ENCODE measurements at regions not wholly inside any gene's neighbourhood (a gene's known extent, or its start where the extent isn't known, plus 50 kb on each side); places are given as distances from the start of the nearest gene placed in this dataset.

- TF ChIP-seq MYC (IDR thresholded peaks at IDR 0.05; ENCODE audit: low read depth, low read length), result no peak
- TF ChIP-seq CTCF (IDR thresholded peaks at IDR 0.05; ENCODE audit: low read depth, low read length), result no peak
- no peak for TF ChIP-seq MAX (IDR thresholded peaks at IDR 0.05; ENCODE audit: low read depth, low read length)
- no peak for TF ChIP-seq POLR2A (IDR thresholded peaks at IDR 0.05; ENCODE audit: extremely low read depth, insufficient read length)
- no peak for DNase-seq (ENCODE audit: low read depth)
- H3K4me3 ChIP-seq (ENCODE audit: low read depth, low read length), result no peak overlapping the region
Measured at GRCh38 chr13:40315416-40316064, 350.9 kb downstream of the FOXO1 start.

DNA sequence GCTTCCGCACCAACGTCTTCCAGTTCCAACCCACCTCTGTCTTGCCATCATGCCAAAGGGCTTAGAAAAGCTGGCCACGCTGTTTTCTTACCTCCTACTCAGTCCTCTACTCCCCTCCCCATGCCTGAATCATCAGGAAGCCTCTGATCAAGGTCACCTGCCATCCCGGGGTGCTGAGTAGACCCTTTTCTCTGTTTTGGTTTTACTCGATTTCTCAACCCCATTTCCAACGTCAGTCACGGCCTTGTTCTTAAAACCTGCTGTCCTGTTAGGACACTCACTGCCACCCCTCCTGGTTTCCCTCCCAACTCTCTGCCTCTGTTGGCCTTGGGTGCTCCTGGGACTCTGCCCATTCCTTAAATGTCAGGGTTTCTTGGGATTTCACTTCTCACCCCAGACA, 350.1 kb downstream of the FOXO1 start:
- DNase-seq (ENCODE audit: low read depth), result no peak
- TF ChIP-seq POLR2A (IDR thresholded peaks at IDR 0.05; ENCODE audit: extremely low read depth, insufficient read length), result no peak
- TF ChIP-seq MYC (IDR thresholded peaks at IDR 0.05; ENCODE audit: low read depth, low read length), result no peak
- TF ChIP-seq CTCF (IDR thresholded peaks at IDR 0.05; ENCODE audit: low read depth, low read length), result no peak
- no peak for TF ChIP-seq MAX (IDR thresholded peaks at IDR 0.05; ENCODE audit: low read depth, low read length)
- H3K4me3 ChIP-seq (ENCODE audit: low read depth, low read length), result no peak overlapping the region

- TF ChIP-seq POLR2A (IDR thresholded peaks at IDR 0.05; ENCODE audit: extremely low read depth, insufficient read length) (no peak), MAX (IDR thresholded peaks at IDR 0.05; ENCODE audit: low read depth, low read length) (no peak), CTCF (IDR thresholded peaks at IDR 0.05; ENCODE audit: low read depth, low read length) (no peak)
- H3K4me3 ChIP-seq (ENCODE audit: low read depth, low read length), result no peak overlapping the region
- no peak for DNase-seq (ENCODE audit: low read depth)
Measured at GRCh38 chr13:40317980-40318327, 348.5 kb downstream of the FOXO1 start.

GRCh38 chr13:40318366-40318765, 348.1 kb downstream of the FOXO1 start:
- TF ChIP-seq POLR2A (IDR thresholded peaks at IDR 0.05; ENCODE audit: extremely low read depth, insufficient read length) (no peak), CTCF (IDR thresholded peaks at IDR 0.05; ENCODE audit: low read depth, low read length) (no peak), MYC (IDR thresholded peaks at IDR 0.05; ENCODE audit: low read depth, low read length) (no peak), MAX (IDR thresholded peaks at IDR 0.05; ENCODE audit: low read depth, low read length) (no peak)
- H3K4me3 ChIP-seq (ENCODE audit: low read depth, low read length), result no peak overlapping the region
- no peak for DNase-seq (ENCODE audit: low read depth)

DNA sequence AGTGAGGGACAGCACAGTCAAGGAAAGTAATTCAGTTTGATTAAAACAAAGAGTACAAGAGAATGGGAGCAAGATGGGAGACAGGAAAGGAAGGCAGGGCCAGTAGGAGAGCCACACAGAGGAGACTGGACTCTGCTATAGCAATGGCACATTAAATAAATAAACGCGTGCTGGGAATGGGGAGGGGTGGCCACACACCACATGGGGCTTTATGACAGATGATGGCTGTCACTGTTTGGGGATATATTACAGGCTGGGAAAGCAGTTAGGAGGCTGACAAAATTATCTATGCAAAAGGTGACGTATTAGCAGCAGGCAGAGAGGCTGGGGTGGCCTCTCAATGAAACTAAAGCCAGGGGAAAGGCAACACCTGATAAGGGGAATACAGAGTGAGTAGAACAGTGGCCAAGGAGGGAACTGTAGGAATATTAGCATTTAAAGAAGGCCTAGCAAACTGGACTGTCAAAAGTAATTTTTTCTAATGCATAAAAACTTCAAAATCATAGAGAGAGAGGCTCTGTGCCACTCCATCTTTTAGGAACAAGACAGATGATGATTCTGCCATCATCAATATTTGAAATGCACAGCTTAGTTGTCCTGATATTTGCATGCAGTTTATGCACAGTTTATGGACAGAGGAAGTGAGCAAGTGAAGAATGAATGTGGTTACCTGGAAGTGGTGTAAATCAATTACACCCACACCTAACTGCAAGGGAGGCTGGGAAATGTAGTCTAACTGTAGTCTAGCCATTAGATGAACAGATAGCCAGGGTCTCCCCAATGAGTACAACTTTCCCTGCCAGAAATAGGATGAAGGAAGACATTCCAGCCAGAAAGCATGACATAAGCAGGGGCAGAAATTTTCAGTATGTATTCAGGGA, 346.5 kb downstream of the FOXO1 start:
- no peak for DNase-seq (ENCODE audit: low read depth)
- no peak for TF ChIP-seq POLR2A (IDR thresholded peaks at IDR 0.05; ENCODE audit: extremely low read depth, insufficient read length)
- no peak for TF ChIP-seq MYC (IDR thresholded peaks at IDR 0.05; ENCODE audit: low read depth, low read length)
- H3K4me3 ChIP-seq (ENCODE audit: low read depth, low read length), result no peak overlapping the region

GRCh38 chr13:40328091-40328490, 338.4 kb downstream of the FOXO1 start:
- H3K4me3 ChIP-seq (ENCODE audit: low read depth, low read length), result no peak overlapping the region
- no peak for DNase-seq (ENCODE audit: low read depth)
- no peak for TF ChIP-seq CTCF (IDR thresholded peaks at IDR 0.05; ENCODE audit: low read depth, low read length)
- TF ChIP-seq POLR2A (IDR thresholded peaks at IDR 0.05; ENCODE audit: extremely low read depth, insufficient read length), result no peak
- no peak for TF ChIP-seq MAX (IDR thresholded peaks at IDR 0.05; ENCODE audit: low read depth, low read length)
- no peak for TF ChIP-seq MYC (IDR thresholded peaks at IDR 0.05; ENCODE audit: low read depth, low read length)

Data from NB4 (cell line).